ENCODE measurements at regions not wholly inside any gene's neighbourhood (a gene's known extent, or its start where the extent isn't known, plus 50 kb on each side); places are given as distances from the start of the nearest gene placed in this dataset.
A peak's percentile ranks its signal among the peaks of the same experiment; 100 is the strongest.

GRCh38 chr9:121572581-121572980 is 72.9 kb upstream of the GGTA1 start:
- DNase-seq = no peak

- no peak for DNase-seq
These were observed 74.3 kb upstream of the GGTA1 start for GRCh38 chr9:121573717-121574485.

- DNase-seq = no peak
These were observed 75.3 kb upstream of the GGTA1 start for GRCh38 chr9:121574774-121575519.

- no peak for DNase-seq
These were observed 75.0 kb upstream of the DAB2IP start for GRCh38 chr9:121576281-121577075.

- no peak for DNase-seq
These were observed 74.3 kb upstream of the DAB2IP start for GRCh38 chr9:121577166-121577565.

GRCh38 chr9:121577572-121577971 is 73.9 kb upstream of the DAB2IP start:
- no peak for DNase-seq

GRCh38 chr9:121581786-121582600 is 69.4 kb upstream of the DAB2IP start:
- DNase-seq = no peak

- peak; percentile 60 to 64 for DNase-seq
These were observed 68.8 kb upstream of the DAB2IP start for GRCh38 chr9:121582641-121583040.

GRCh38 chr9:121584421-121584820 is 67.0 kb upstream of the DAB2IP start:
- DNase-seq = no peak

- DNase-seq = no peak
These were observed 63.6 kb upstream of the DAB2IP start for GRCh38 chr9:121587863-121588262.

GRCh38 chr9:121589986-121590385 is 61.4 kb upstream of the DAB2IP start:
- DNase-seq = no peak

GRCh38 chr9:121592265-121592664 is 59.2 kb upstream of the DAB2IP start:
- DNase-seq = no peak

- DNase-seq = no peak
These were observed 58.4 kb upstream of the DAB2IP start for GRCh38 chr9:121593066-121593465.

GRCh38 chr9:121596515-121596914 is 54.9 kb upstream of the DAB2IP start:
- no peak for DNase-seq

GRCh38 chr9:121597698-121598166 is 53.7 kb upstream of the DAB2IP start:
- no peak for DNase-seq

- DNase-seq = no peak
These were observed 53.1 kb upstream of the DAB2IP start for GRCh38 chr9:121598167-121598964.

- DNase-seq = no peak
These were observed 52.2 kb upstream of the DAB2IP start for GRCh38 chr9:121598965-121599871.

GRCh38 chr9:121599872-121600585 is 51.4 kb upstream of the DAB2IP start:
- no peak for DNase-seq

- peak; percentile 34 to 44 for DNase-seq
These were observed 50.2 kb upstream of the DAB2IP start for GRCh38 chr9:121601194-121601593.

Data from Kasumi-1 (cell line).